HG02798 (cell line): ENCODE measurements at regions not wholly inside any gene's neighbourhood (a gene's known extent, or its start where the extent isn't known, plus 50 kb on each side); places are given as distances from the start of the nearest gene placed in this dataset.
"Not testable (repeated sequence)": the region's sequence is repeated elsewhere in the genome, so short reads cannot be mapped to it uniquely, and the experiment has no call there.

Source experiments
- ATAC-seq: cut with Tn5 transposase; IDR thresholded peaks from one replicate; pipeline ENCODE4 v1.9.1; 2021; ENCODE audit warnings: mild to moderate bottlenecking; ENCODE audit not compliant: unreplicated experiment, poor library complexity

GRCh38 chr9:27671636-27672035, 98.4 kb upstream of the C9orf72 start:
- ATAC-seq, result no peak

GRCh38 chr9:27672718-27673117, 99.4 kb upstream of the C9orf72 start:
- no peak for ATAC-seq

GRCh38 chr9:27673641-27674040, 100.4 kb upstream of the C9orf72 start:
- no peak for ATAC-seq

GRCh38 chr9:27675354-27675753, 102.1 kb upstream of the C9orf72 start:
- no peak for ATAC-seq

- ATAC-seq, result no peak
Observed at GRCh38 chr9:27676827-27677226, 103.5 kb upstream of the C9orf72 start.

GRCh38 chr9:27679338-27679737, 106.1 kb upstream of the C9orf72 start:
- no peak for ATAC-seq

GRCh38 chr9:27683181-27683580, 109.9 kb upstream of the C9orf72 start:
- no peak for ATAC-seq

GRCh38 chr9:27688954-27689353, 115.7 kb upstream of the C9orf72 start:
- no peak for ATAC-seq

- ATAC-seq, result not testable (repeated sequence)
Observed at GRCh38 chr9:27690816-27691215, 117.5 kb upstream of the C9orf72 start.

GRCh38 chr9:27699621-27700020, 126.3 kb upstream of the C9orf72 start:
- ATAC-seq, result no peak

- no peak for ATAC-seq
Observed at GRCh38 chr9:27701016-27701415, 127.7 kb upstream of the C9orf72 start.

- ATAC-seq, result no peak
Observed at GRCh38 chr9:27701587-27701986, 128.3 kb upstream of the C9orf72 start.

- ATAC-seq, result no peak
Observed at GRCh38 chr9:27703216-27703980, 130.1 kb upstream of the C9orf72 start.

- ATAC-seq, result no peak
Observed at GRCh38 chr9:27711241-27711640, 138.0 kb upstream of the C9orf72 start.

GRCh38 chr9:27712806-27713205, 139.5 kb upstream of the C9orf72 start:
- no peak for ATAC-seq

- ATAC-seq, result no peak
Observed at GRCh38 chr9:27714388-27714787, 141.1 kb upstream of the C9orf72 start.

- ATAC-seq, result no peak
Observed at GRCh38 chr9:27715651-27716050, 142.4 kb upstream of the C9orf72 start.

- ATAC-seq, result no peak
Observed at GRCh38 chr9:27717991-27718390, 144.7 kb upstream of the C9orf72 start.

GRCh38 chr9:27719711-27720110, 146.4 kb upstream of the C9orf72 start:
- no peak for ATAC-seq

- no peak for ATAC-seq
Observed at GRCh38 chr9:27722866-27723265, 149.6 kb upstream of the C9orf72 start.

GRCh38 chr9:27726244-27727081, 153.2 kb upstream of the C9orf72 start:
- peak; percentile 87 for ATAC-seq

GRCh38 chr9:27732494-27732893, 159.2 kb upstream of the C9orf72 start:
- no peak for ATAC-seq
